ENCODE measurements at regions not wholly inside any gene's neighbourhood (a gene's known extent, or its start where the extent isn't known, plus 50 kb on each side); places are given as distances from the start of the nearest gene placed in this dataset.

DNA sequence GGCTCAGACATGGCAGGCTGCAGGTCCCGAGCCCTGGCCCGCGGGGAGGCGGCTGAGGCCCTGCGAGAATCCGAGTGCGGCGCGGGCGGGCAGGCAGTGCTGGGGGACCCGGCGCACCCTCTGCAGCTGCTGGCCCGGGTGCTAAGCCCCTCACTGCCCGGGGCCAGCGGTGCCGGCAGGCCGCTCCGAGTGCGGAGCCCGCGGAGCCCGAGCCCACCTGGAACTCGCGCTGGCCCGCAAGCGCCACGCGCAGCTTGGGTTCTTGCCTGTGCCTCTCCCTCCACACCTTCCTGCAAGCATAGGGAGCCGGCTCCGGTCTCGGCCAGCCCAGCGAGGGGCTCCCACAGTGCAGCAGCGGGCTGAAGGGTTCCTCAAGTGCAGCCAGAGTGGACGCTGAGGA lies 97.5 kb downstream of the QDPR start:
- TF ChIP-seq, protein P1, sequence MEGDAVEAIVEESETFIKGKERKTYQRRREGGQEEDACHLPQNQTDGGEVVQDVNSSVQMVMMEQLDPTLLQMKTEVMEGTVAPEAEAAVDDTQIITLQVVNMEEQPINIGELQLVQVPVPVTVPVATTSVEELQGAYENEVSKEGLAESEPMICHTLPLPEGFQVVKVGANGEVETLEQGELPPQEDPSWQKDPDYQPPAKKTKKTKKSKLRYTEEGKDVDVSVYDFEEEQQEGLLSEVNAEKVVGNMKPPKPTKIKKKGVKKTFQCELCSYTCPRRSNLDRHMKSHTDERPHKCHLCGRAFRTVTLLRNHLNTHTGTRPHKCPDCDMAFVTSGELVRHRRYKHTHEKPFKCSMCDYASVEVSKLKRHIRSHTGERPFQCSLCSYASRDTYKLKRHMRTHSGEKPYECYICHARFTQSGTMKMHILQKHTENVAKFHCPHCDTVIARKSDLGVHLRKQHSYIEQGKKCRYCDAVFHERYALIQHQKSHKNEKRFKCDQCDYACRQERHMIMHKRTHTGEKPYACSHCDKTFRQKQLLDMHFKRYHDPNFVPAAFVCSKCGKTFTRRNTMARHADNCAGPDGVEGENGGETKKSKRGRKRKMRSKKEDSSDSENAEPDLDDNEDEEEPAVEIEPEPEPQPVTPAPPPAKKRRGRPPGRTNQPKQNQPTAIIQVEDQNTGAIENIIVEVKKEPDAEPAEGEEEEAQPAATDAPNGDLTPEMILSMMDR (IDR thresholded peaks at IDR 0.05) = no peak
- no peak for TF ChIP-seq POLR2A (IDR thresholded peaks at IDR 0.05)

Measured in sigmoid colon (tissue), 3 donors.